ENCODE measurements at regions not wholly inside any gene's neighbourhood (a gene's known extent, or its start where the extent isn't known, plus 50 kb on each side); places are given as distances from the start of the nearest gene placed in this dataset.

DNA sequence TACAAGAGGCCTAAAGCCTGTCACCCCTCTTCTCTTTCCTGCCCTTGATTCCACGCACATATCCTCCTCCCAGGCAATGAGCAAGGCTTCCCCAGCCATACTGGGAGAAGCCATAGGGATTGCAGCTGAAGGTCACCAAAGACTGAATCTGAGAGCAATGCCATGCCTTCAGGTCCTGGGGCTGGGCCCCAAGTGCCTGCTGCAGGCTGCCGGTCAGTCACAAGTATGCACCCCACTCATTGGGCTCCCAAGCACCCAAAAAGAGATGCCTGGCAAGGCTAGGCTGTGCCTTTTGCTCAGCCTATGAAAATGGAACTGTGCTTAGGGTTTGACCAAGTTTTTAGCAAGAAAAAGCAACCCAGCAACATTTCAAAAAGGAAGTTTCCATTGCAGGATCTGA is 210.6 kb upstream of the MAMLD1 start:
- intact Hi-C loops (cut with DNase I) = no loop called here
- H3K27me3 ChIP-seq = peaks cover 0 to 10% (median 0%) of the 10 kb centered on the region in 7 donors
- ATAC-seq (no peak), DNase-seq (no peak)
- peaks cover 0 to 18% (median 0%) of the 10 kb centered on the region in 9 donors for H3K4me1 ChIP-seq
- H3K27ac ChIP-seq = no peak overlapping the region
- no peak overlapping the region for H3K4me3 ChIP-seq
- no peaks in the 10 kb centered on the region for H3K9me3 ChIP-seq
- H3K36me3 ChIP-seq = no peaks in the 10 kb centered on the region
- TF ChIP-seq, protein P1, sequence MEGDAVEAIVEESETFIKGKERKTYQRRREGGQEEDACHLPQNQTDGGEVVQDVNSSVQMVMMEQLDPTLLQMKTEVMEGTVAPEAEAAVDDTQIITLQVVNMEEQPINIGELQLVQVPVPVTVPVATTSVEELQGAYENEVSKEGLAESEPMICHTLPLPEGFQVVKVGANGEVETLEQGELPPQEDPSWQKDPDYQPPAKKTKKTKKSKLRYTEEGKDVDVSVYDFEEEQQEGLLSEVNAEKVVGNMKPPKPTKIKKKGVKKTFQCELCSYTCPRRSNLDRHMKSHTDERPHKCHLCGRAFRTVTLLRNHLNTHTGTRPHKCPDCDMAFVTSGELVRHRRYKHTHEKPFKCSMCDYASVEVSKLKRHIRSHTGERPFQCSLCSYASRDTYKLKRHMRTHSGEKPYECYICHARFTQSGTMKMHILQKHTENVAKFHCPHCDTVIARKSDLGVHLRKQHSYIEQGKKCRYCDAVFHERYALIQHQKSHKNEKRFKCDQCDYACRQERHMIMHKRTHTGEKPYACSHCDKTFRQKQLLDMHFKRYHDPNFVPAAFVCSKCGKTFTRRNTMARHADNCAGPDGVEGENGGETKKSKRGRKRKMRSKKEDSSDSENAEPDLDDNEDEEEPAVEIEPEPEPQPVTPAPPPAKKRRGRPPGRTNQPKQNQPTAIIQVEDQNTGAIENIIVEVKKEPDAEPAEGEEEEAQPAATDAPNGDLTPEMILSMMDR (IDR thresholded peaks at IDR 0.05) = no peak
- WGBS, 2 donors = 94 to 100% methylated on average over 2 of the region's 2 CpGs

DNA sequence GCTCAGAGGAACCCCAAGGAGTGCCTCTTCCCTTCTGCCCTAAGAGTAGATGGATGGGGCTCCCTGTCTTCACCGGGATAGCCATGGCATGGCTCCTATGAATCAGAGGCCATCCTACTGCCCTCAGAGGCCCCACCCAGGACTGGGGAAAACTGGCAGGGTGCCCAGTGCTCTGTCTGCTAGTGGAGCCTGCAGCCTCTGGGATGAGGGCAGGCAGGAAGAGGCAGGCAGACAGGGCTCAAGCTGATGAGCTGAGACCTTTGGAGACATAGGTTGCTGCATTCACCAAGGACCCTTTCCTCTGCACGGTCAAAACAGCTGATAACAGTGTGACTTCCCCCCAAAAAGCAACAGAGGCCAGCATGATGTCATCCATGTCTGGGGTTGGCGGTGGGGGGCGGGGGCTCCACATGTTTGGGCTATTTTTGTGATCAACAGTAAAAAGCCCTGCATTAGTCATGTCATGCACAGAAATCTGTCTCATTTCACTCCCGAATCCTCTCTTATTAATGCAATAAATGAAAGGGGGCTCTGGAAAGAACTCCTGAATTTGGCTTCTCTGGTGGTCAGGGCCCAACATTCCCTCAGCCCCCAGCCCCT is 207.6 kb upstream of the MAMLD1 start:
- TF ChIP-seq, protein P1 (IDR thresholded peaks at IDR 0.05) = no peak
- DNase-seq = peak; percentile 14 to 24

DNA sequence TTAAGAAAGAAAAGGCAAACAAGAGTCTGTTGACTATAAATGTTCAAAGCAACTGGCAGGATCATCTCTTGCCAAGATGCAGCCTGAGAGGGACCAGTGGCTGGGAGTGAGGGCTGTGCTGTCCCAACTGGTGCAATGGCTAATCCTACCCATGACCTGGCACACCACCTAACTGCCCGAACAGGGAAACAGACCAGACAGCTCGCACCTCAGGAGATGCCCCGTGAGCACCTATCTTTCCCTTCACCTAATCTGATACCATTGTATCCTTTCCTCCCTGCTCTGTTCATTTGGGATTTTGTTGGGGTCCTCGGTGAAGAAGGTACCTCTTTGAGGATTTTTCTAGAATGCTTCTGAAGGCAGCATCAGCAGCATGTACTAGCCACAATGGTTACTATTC is 206.5 kb upstream of the MAMLD1 start:
- H3K4me3 ChIP-seq = no peak overlapping the region
- H3K36me3 ChIP-seq = no peaks in the 10 kb centered on the region
- DNase-seq (no peak), ATAC-seq (no peak)
- H3K4me1 ChIP-seq = no peaks in the 10 kb centered on the region
- intact Hi-C loops (cut with DNase I) = no loop called here
- no peak overlapping the region for H3K27ac ChIP-seq
- H3K27me3 ChIP-seq = peaks cover 0 to 10% (median 0%) of the 10 kb centered on the region in 7 donors
- no peaks in the 10 kb centered on the region for H3K9me3 ChIP-seq
- 89 to 99% methylated on average over 4 of the region's 4 CpGs for WGBS, 2 donors
- TF ChIP-seq, protein P1 (IDR thresholded peaks at IDR 0.05) = no peak

More for the DNA sequence above, 207.6 kb upstream of the MAMLD1 start:
- ATAC-seq = peak in 3 of 8 donors; percentile 29 to 56 (median 47)
- Histone ChIP-seq H3K27ac (no peak overlapping the region), H3K4me3 (no peak overlapping the region), H3K36me3 (no peaks in the 10 kb centered on the region), H3K9me3 (no peaks in the 10 kb centered on the region), H3K27me3 (peaks cover 0 to 10% (median 0%) of the 10 kb centered on the region in 7 donors), H3K4me1 (no peaks in the 10 kb centered on the region)
- 43 to 46% methylated on average over 5 of the region's 5 CpGs for WGBS, 2 donors
- intact Hi-C loops (cut with DNase I) = no loop called here

DNA sequence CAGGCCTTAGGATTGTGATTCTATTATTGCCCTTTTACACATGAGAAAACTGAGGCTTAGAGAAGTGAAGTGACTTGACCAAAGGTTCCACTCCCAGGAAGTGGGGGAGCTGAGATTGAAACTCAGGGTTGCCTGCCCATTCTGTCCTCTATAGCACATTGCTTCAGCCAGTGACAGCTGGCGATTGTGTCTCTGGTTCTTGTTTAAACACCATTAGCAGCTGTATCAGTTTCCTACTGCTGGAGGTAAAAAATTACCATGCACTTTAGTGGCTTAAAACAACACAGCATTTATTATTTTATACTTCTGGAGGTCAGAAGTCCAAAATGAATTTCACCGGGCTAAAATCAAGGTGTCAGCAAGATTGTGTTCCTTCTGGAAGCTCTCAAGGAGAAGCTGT is 205.8 kb upstream of the MAMLD1 start:
- ATAC-seq = no peak

More for the DNA sequence above, 205.8 kb upstream of the MAMLD1 start:
- DNase-seq = no peak
- WGBS, 2 donors = 71 to 87% methylated on average over 2 of the region's 2 CpGs
- Histone ChIP-seq H3K36me3 (no peaks in the 10 kb centered on the region), H3K27ac (no peak overlapping the region), H3K27me3 (peaks cover 0 to 10% (median 0%) of the 10 kb centered on the region in 7 donors), H3K4me3 (no peak overlapping the region), H3K9me3 (no peaks in the 10 kb centered on the region), H3K4me1 (no peaks in the 10 kb centered on the region)
- intact Hi-C loops (cut with DNase I) = no loop called here
- TF ChIP-seq, protein P1 (IDR thresholded peaks at IDR 0.05) = no peak

Measured in heart right ventricle (tissue), 16 donors.